ENCODE measurements at regions not wholly inside any gene's neighbourhood (a gene's known extent, or its start where the extent isn't known, plus 50 kb on each side); places are given as distances from the start of the nearest gene placed in this dataset.

DNA sequence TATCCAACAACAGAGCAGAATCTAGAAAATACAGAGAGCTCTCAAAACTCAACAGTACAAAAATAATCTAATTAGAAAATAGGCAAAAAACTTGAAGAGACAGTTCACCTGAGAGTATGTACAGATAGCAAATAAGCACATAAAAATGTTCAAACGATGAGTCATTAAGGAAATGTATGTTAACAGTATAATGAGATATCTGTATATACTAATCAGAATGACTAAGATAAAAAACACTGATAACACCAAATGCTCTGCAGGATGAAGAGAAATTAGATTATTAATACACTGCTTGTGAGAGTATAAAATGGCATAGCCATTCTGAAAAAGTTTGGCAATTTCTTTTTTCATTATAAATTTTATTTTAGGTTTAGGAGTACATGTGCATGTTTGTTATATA is 1307.6 kb upstream of the GOT2 start:
- Mint-ChIP-seq H3K4me1 (no peaks in the 10 kb centered on the region), H3K36me3 (no peaks in the 10 kb centered on the region), H3K27ac (no peak overlapping the region), H3K9me3 (peaks cover 4 to 33% (median 21%) of the 10 kb centered on the region in 8 donors), H3K4me3 (no peak overlapping the region), H3K27me3 (no peaks in the 10 kb centered on the region)
- no peaks in the 10 kb centered on the region for H3K27me3 ChIP-seq (ENCODE audit: insufficient read depth, low read length)
- no peaks in the 10 kb centered on the region for H3K4me1 ChIP-seq (ENCODE audit: insufficient read depth, low read length)
- H3K36me3 ChIP-seq (ENCODE audit: insufficient read depth, low read length), result no peaks in the 10 kb centered on the region
- H3K9me3 ChIP-seq (ENCODE audit: control insufficient read depth in 1 of 2, low read length in 2 of 2), result no peaks in the 10 kb centered on the region
- ChIA-PET CTCF (ENCODE audit: partially characterized antibody) (no interaction called here), POLR2A (ENCODE audit: partially characterized antibody) (no interaction called here)
- H3K27ac ChIP-seq (ENCODE audit: low read depth, low read length), result no peak overlapping the region
- no peak overlapping the region for H3K4me3 ChIP-seq (ENCODE audit: low read length in 2 of 2)
- no peak for DNase-seq
- intact Hi-C loops (cut with micrococcal nuclease), result no loop called here

GRCh38 chr16:60031740-60032139 is 1297.6 kb upstream of the GOT2 start:
- POLR2A ChIA-PET (ENCODE audit: partially characterized antibody), result no interaction called here
- CTCF ChIA-PET (ENCODE audit: partially characterized antibody), result no interaction called here
- H3K4me1 Mint-ChIP-seq, result no peaks in the 10 kb centered on the region

DNA sequence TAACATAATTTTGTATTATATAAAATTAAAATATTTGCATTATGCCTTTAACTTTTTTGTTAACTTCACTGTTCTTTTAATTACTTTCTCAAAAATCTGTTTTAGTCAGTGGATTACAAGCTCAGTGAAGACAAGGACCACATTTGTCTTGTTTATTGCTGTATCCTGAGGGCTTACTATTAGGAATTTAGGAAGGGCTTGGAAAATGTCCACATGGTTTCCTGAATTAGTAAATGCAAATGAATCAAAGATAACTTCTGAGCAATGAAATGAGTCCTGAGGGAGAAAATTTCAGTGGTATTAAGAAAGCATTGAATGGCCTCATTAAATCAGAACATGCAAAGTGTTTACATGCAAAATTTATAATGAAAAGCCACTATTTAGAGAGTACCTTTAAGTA is 1293.2 kb upstream of the GOT2 start:
- Mint-ChIP-seq H3K27me3 (no peaks in the 10 kb centered on the region), H3K27ac (no peak overlapping the region), H3K4me3 (no peak overlapping the region), H3K36me3 (no peaks in the 10 kb centered on the region), H3K4me1 (no peaks in the 10 kb centered on the region), H3K9me3 (peaks cover 0 to 30% (median 8%) of the 10 kb centered on the region in 8 donors)
- intact Hi-C loops (cut with micrococcal nuclease), result no loop called here
- H3K9me3 ChIP-seq (ENCODE audit: control insufficient read depth in 1 of 2, low read length in 2 of 2), result no peaks in the 10 kb centered on the region
- H3K36me3 ChIP-seq (ENCODE audit: insufficient read depth, low read length), result no peaks in the 10 kb centered on the region
- no peak overlapping the region for H3K27ac ChIP-seq (ENCODE audit: low read depth, low read length)
- no peak overlapping the region for H3K4me3 ChIP-seq (ENCODE audit: low read length in 2 of 2)
- DNase-seq, result no peak
- no peaks in the 10 kb centered on the region for H3K27me3 ChIP-seq (ENCODE audit: insufficient read depth, low read length)
- no peaks in the 10 kb centered on the region for H3K4me1 ChIP-seq (ENCODE audit: insufficient read depth, low read length)
- CTCF ChIA-PET (ENCODE audit: partially characterized antibody), result no interaction called here
- POLR2A ChIA-PET (ENCODE audit: partially characterized antibody), result no interaction called here

More at GRCh38 chr16:60031740-60032139, 1297.6 kb upstream of the GOT2 start:
- Histone ChIP-seq H3K36me3 (ENCODE audit: insufficient read depth, low read length) (no peaks in the 10 kb centered on the region), H3K4me1 (ENCODE audit: insufficient read depth, low read length) (no peaks in the 10 kb centered on the region), H3K27me3 (ENCODE audit: insufficient read depth, low read length) (no peaks in the 10 kb centered on the region), H3K4me3 (ENCODE audit: low read length in 2 of 2) (no peak overlapping the region), H3K9me3 (ENCODE audit: control insufficient read depth in 1 of 2, low read length in 2 of 2) (peaks cover 0 to 4% of the 10 kb centered on the region in 2 donors), H3K27ac (ENCODE audit: low read depth, low read length) (no peak overlapping the region)
- no peaks in the 10 kb centered on the region for H3K27me3 Mint-ChIP-seq
- DNase-seq, result no peak
- no peak overlapping the region for H3K27ac Mint-ChIP-seq
- intact Hi-C loops (cut with micrococcal nuclease), result no loop called here
- no peak overlapping the region for H3K4me3 Mint-ChIP-seq
- no peaks in the 10 kb centered on the region for H3K36me3 Mint-ChIP-seq
- H3K9me3 Mint-ChIP-seq, result peaks cover 3 to 37% (median 14%) of the 10 kb centered on the region in 8 donors

DNA sequence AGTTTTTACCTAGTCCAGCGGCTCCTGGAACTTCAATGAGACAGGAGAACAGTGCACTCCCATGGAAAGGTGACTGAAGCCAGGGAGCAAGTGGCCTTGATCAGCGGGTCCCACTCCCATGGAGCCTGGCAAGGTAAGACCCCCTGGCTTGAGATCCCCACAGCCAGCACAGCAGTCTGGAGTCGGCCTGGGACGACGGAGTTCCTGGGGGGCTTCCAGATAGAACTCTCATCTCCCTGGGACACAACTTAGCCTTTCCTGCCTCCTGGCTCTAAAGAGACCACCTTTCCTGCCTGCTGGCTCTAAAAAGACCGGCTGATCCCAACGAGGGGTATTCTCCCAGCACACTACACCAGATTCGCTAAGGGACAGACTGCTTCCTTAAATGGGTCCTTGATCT is 1279.0 kb upstream of the GOT2 start:
- H3K36me3 Mint-ChIP-seq, result no peaks in the 10 kb centered on the region
- no peak overlapping the region for H3K4me3 Mint-ChIP-seq
- no peaks in the 10 kb centered on the region for H3K9me3 ChIP-seq (ENCODE audit: control insufficient read depth in 1 of 2, low read length in 2 of 2)
- no peak overlapping the region for H3K27ac ChIP-seq (ENCODE audit: low read depth, low read length)
- intact Hi-C loops (cut with micrococcal nuclease), result no loop called here
- CTCF ChIA-PET (ENCODE audit: partially characterized antibody), result no interaction called here
- no peaks in the 10 kb centered on the region for H3K36me3 ChIP-seq (ENCODE audit: insufficient read depth, low read length)
- H3K9me3 Mint-ChIP-seq, result peaks cover 6 to 46% (median 32%) of the 10 kb centered on the region in 8 donors
- no peak for DNase-seq
- no peak overlapping the region for H3K27ac Mint-ChIP-seq
- no peaks in the 10 kb centered on the region for H3K27me3 ChIP-seq (ENCODE audit: insufficient read depth, low read length)
- POLR2A ChIA-PET (ENCODE audit: partially characterized antibody), result no interaction called here
- no peaks in the 10 kb centered on the region for H3K4me1 ChIP-seq (ENCODE audit: insufficient read depth, low read length)
- no peaks in the 10 kb centered on the region for H3K27me3 Mint-ChIP-seq
- no peak overlapping the region for H3K4me3 ChIP-seq (ENCODE audit: low read length in 2 of 2)
- H3K4me1 Mint-ChIP-seq, result no peaks in the 10 kb centered on the region

DNA sequence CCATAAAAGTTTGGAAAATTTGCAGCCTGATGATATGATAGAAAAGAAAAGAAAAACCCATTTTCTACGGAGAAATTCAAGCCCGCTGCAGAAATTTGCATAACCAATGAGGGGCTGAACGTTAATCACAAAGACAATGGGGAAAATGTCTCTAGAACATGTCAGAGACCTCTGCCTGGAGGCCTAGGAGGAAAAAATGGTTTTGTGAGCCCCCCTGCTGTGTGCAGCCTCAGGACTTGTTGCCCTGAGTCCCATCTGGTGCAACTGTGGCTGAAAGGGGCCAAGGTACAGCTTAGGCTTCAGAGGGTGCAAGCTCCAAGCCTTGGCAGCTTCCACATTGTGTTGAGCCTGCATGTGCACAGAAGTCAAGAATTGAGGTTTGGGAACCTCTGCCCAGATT is 1267.4 kb upstream of the GOT2 start:
- DNase-seq, result no peak
- POLR2A ChIA-PET (ENCODE audit: partially characterized antibody), result no interaction called here
- H3K36me3 Mint-ChIP-seq, result no peaks in the 10 kb centered on the region
- Histone ChIP-seq H3K36me3 (ENCODE audit: insufficient read depth, low read length) (no peaks in the 10 kb centered on the region), H3K27me3 (ENCODE audit: insufficient read depth, low read length) (no peaks in the 10 kb centered on the region), H3K27ac (ENCODE audit: low read depth, low read length) (no peak overlapping the region), H3K9me3 (ENCODE audit: control insufficient read depth in 1 of 2, low read length in 2 of 2) (no peaks in the 10 kb centered on the region), H3K4me3 (ENCODE audit: low read length in 2 of 2) (no peak overlapping the region), H3K4me1 (ENCODE audit: insufficient read depth, low read length) (no peaks in the 10 kb centered on the region)
- H3K4me1 Mint-ChIP-seq, result no peaks in the 10 kb centered on the region
- intact Hi-C loops (cut with micrococcal nuclease), result no loop called here
- H3K27ac Mint-ChIP-seq, result no peak overlapping the region
- CTCF ChIA-PET (ENCODE audit: partially characterized antibody), result no interaction called here
- peaks cover 0 to 41% (median 23%) of the 10 kb centered on the region in 8 donors for H3K9me3 Mint-ChIP-seq
- H3K4me3 Mint-ChIP-seq, result no peak overlapping the region
- no peaks in the 10 kb centered on the region for H3K27me3 Mint-ChIP-seq

DNA sequence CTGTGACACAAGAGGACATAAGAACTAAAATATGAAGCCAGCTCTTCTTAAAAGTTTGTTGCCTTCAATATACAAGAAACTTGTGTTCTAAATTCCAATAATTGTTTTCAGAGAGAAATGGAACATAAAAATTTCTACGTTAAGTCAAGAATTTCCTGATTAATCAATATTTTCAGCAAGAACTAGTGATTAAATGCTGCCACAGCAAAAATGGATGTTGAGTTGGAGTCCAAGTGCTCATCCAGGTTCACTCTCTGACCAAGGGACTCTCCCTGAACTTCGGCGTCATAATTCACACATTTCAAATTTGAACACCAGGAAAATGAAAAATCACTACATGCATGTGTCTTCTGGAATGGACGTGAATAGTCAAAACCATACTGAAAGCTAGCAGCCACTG is 1263.6 kb upstream of the GOT2 start:
- H3K36me3 ChIP-seq (ENCODE audit: insufficient read depth, low read length), result no peaks in the 10 kb centered on the region

GRCh38 chr16:59993101-59993500 is 1259.0 kb upstream of the GOT2 start:
- Mint-ChIP-seq H3K27me3 (no peaks in the 10 kb centered on the region), H3K9me3 (peaks cover 5 to 54% (median 22%) of the 10 kb centered on the region in 8 donors), H3K4me3 (no peak overlapping the region), H3K27ac (no peak overlapping the region), H3K4me1 (peaks cover 0 to 1% (median 0%) of the 10 kb centered on the region in 4 donors), H3K36me3 (no peaks in the 10 kb centered on the region)
- no peaks in the 10 kb centered on the region for H3K27me3 ChIP-seq (ENCODE audit: insufficient read depth, low read length)
- no peaks in the 10 kb centered on the region for H3K36me3 ChIP-seq (ENCODE audit: insufficient read depth, low read length)
- no peaks in the 10 kb centered on the region for H3K4me1 ChIP-seq (ENCODE audit: insufficient read depth, low read length)
- DNase-seq, result no peak
- H3K27ac ChIP-seq (ENCODE audit: low read depth, low read length), result no peak overlapping the region
- peaks cover 0 to 6% of the 10 kb centered on the region in 2 donors for H3K9me3 ChIP-seq (ENCODE audit: control insufficient read depth in 1 of 2, low read length in 2 of 2)
- intact Hi-C loops (cut with micrococcal nuclease), result no loop called here
- ChIA-PET CTCF (ENCODE audit: partially characterized antibody) (no interaction called here), POLR2A (ENCODE audit: partially characterized antibody) (no interaction called here)
- no peak overlapping the region for H3K4me3 ChIP-seq (ENCODE audit: low read length in 2 of 2)

More for the DNA sequence above, 1263.6 kb upstream of the GOT2 start:
- Histone ChIP-seq H3K4me3 (ENCODE audit: low read length in 2 of 2) (no peak overlapping the region), H3K27ac (ENCODE audit: low read depth, low read length) (no peak overlapping the region), H3K27me3 (ENCODE audit: insufficient read depth, low read length) (no peaks in the 10 kb centered on the region), H3K9me3 (ENCODE audit: control insufficient read depth in 1 of 2, low read length in 2 of 2) (no peaks in the 10 kb centered on the region), H3K4me1 (ENCODE audit: insufficient read depth, low read length) (no peaks in the 10 kb centered on the region)
- H3K4me1 Mint-ChIP-seq, result peaks cover 0 to 1% (median 0%) of the 10 kb centered on the region in 4 donors
- no peak overlapping the region for H3K27ac Mint-ChIP-seq
- H3K27me3 Mint-ChIP-seq, result no peaks in the 10 kb centered on the region
- POLR2A ChIA-PET (ENCODE audit: partially characterized antibody), result no interaction called here
- H3K4me3 Mint-ChIP-seq, result no peak overlapping the region
- intact Hi-C loops (cut with micrococcal nuclease), result no loop called here
- no peak for DNase-seq
- H3K9me3 Mint-ChIP-seq, result peaks cover 0 to 51% (median 32%) of the 10 kb centered on the region in 8 donors
- CTCF ChIA-PET (ENCODE audit: partially characterized antibody), result no interaction called here
- H3K36me3 Mint-ChIP-seq, result no peaks in the 10 kb centered on the region

- Histone ChIP-seq H3K4me3 (ENCODE audit: low read length in 2 of 2) (no peak overlapping the region), H3K27ac (ENCODE audit: low read depth, low read length) (no peak overlapping the region), H3K9me3 (ENCODE audit: control insufficient read depth in 1 of 2, low read length in 2 of 2) (peaks cover 0 to 6% of the 10 kb centered on the region in 2 donors), H3K4me1 (ENCODE audit: insufficient read depth, low read length) (no peaks in the 10 kb centered on the region), H3K27me3 (ENCODE audit: insufficient read depth, low read length) (no peaks in the 10 kb centered on the region), H3K36me3 (ENCODE audit: insufficient read depth, low read length) (no peaks in the 10 kb centered on the region)
- Mint-ChIP-seq H3K27me3 (no peaks in the 10 kb centered on the region), H3K27ac (no peak overlapping the region), H3K36me3 (no peaks in the 10 kb centered on the region), H3K9me3 (peaks cover 5 to 48% (median 21%) of the 10 kb centered on the region in 8 donors), H3K4me3 (no peak overlapping the region), H3K4me1 (peaks cover 0 to 1% (median 0%) of the 10 kb centered on the region in 4 donors)
- no peak for DNase-seq
- ChIA-PET CTCF (ENCODE audit: partially characterized antibody) (no interaction called here), POLR2A (ENCODE audit: partially characterized antibody) (no interaction called here)
- intact Hi-C loops (cut with micrococcal nuclease), result no loop called here
Measured at GRCh38 chr16:59991171-59991570, 1257.1 kb upstream of the GOT2 start.

Measured in CD4-positive, alpha-beta memory T cell (primary cell).